Astrocyte (in vitro differentiated cells and primary cell): ENCODE measurements at regions not wholly inside any gene's neighbourhood (a gene's known extent, or its start where the extent isn't known, plus 50 kb on each side); places are given as distances from the start of the nearest gene placed in this dataset.

ENCODE experiments used
- EZH2 ChIP-seq: IDR thresholded peaks from 2 replicates; pipeline ENCODE4 v1.6.1; 2012; ENCODE audit warnings: mild to moderate bottlenecking, low read length, inconsistent platforms; ENCODE audit not compliant: insufficient read depth
- TF ChIP-seq, protein P1 (sequence below): IDR thresholded peaks from 2 replicates; pipeline ENCODE4 v1.5.1; 2011; ENCODE audit warnings: low read depth, mild to moderate bottlenecking, inconsistent platforms, low read length, moderate library complexity; ENCODE audit not compliant: insufficient read depth

DNA sequence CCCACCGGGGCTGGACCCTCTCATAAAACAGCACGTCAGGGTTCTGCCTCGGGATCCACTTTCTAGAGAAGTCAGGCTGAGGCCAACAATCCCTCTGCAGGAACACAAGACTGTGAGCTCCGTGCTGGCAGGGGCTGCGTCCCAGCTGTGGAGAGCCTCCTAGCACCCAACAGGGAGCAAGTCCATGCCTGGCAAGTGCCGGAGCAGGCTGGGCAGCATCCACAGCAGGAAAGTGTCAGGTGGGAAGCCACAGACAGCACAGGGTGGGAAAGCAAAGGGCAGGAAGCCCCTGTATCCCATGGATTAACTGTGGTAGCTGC, 682.3 kb downstream of the TBC1D22A start:
- TF ChIP-seq, protein P1, sequence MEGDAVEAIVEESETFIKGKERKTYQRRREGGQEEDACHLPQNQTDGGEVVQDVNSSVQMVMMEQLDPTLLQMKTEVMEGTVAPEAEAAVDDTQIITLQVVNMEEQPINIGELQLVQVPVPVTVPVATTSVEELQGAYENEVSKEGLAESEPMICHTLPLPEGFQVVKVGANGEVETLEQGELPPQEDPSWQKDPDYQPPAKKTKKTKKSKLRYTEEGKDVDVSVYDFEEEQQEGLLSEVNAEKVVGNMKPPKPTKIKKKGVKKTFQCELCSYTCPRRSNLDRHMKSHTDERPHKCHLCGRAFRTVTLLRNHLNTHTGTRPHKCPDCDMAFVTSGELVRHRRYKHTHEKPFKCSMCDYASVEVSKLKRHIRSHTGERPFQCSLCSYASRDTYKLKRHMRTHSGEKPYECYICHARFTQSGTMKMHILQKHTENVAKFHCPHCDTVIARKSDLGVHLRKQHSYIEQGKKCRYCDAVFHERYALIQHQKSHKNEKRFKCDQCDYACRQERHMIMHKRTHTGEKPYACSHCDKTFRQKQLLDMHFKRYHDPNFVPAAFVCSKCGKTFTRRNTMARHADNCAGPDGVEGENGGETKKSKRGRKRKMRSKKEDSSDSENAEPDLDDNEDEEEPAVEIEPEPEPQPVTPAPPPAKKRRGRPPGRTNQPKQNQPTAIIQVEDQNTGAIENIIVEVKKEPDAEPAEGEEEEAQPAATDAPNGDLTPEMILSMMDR, result no peak
- no peak for TF ChIP-seq EZH2
